ENCODE measurements at regions not wholly inside any gene's neighbourhood (a gene's known extent, or its start where the extent isn't known, plus 50 kb on each side); places are given as distances from the start of the nearest gene placed in this dataset.

DNA sequence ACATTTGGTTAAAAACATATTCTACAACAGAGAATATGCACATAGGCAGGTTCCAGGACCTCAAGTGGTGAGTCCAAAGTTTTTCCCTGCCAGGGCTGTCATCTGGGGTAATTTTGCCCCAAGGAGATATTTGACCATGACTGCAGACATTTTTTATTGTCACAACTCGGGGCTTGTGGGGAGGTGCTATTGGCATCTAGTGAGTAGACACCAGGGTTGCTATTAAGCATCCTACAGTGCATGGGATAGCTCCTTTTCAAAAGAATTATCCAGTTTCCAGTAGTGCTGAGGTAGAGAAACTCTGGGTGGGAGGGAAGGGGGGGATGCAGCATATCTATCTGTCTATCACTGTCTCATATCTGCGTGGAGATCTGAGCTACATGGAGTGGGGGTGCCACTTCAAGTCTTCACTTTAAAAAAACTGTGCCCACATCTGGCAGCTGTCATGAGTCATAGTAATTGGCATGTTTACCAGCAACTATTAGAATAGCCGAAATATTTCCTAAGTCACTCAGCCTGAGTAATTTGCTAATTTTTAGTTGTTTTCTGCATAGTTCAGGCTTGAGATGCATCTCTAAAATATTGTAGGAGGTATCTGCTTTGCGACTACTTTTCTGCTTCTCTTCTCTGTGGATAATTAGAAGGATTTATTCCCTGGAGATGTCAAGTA lies 254.0 kb upstream of the RBMS1 start:
- CTCF ChIA-PET, result no interaction called here
- Histone ChIP-seq H4K20me1 (ENCODE audit: insufficient read depth) (no peaks in the 10 kb centered on the region), H3K9me2 (no peaks in the 10 kb centered on the region), H3K36me3 (replicated peaks in 1 of 2; ENCODE audit: control insufficient read depth in 1 of 2, insufficient read depth in 2 of 2, low read length in 1 of 2) (no peaks in the 10 kb centered on the region), H3K27ac (ENCODE audit: low read depth in 2 of 2, low read length in 1 of 2) (peak overlapping the region; percentile 66 to 79; a peak in 2 of 4 replicates), H3F3A (replicated peaks; ENCODE audit: insufficient read depth) (peaks cover 9% of the 10 kb centered on the region), H3K4me1 (ENCODE audit: control insufficient read depth in 1 of 2, insufficient read depth in 2 of 2, low read depth in 1 of 2, low read length in 1 of 2) (peaks cover 4 to 6% of the 10 kb centered on the region in 2 experiments; a peak in 2 of 4 replicates), H3K9me3 (no peaks in the 10 kb centered on the region), H3K27me3 (ENCODE audit: insufficient read depth) (no peaks in the 10 kb centered on the region), H3K9ac (no peak overlapping the region), H3K4me3 (ENCODE audit: low read depth in 2 of 2, low read length in 1 of 2) (no peak overlapping the region), H3K4me2 (peak overlapping the region; percentile 48), H3K79me2 (ENCODE audit: insufficient read depth) (no peaks in the 10 kb centered on the region), H2AFZ (ENCODE audit: low read depth) (no peak overlapping the region)
- TF ChIP-seq NFIC (IDR thresholded peaks at IDR 0.05; ENCODE audit: borderline replicate concordance), result peak; percentile 76
- no peak for TF ChIP-seq FOXJ3 (CRISPR knock-in tag; IDR thresholded peaks at IDR 0.05)
- TF ChIP-seq SIN3A (IDR thresholded peaks at IDR 0.05; ENCODE audit: borderline replicate concordance, low read depth, low read length), result peak; percentile 65; the same call in 1 of the 2 replicates
- no peak for TF ChIP-seq GATA2 (CRISPR knock-in tag; IDR thresholded peaks at IDR 0.05)
- peak; percentile 96 for TF ChIP-seq JUND (IDR thresholded peaks at IDR 0.05)
- peak; percentile 64; the same call in 1 of the 2 replicates for TF ChIP-seq POLR2AphosphoS5 (IDR thresholded peaks at IDR 0.05; ENCODE audit: low read depth, low read length)
- no peak for TF ChIP-seq EZH2phosphoT487 (IDR thresholded peaks at IDR 0.05; ENCODE audit: borderline replicate concordance, low read depth)
- TF ChIP-seq MEF2A (IDR thresholded peaks at IDR 0.05; ENCODE audit: borderline replicate concordance, low read depth), result peak; percentile 81
- TF ChIP-seq FOXM1 (IDR thresholded peaks at IDR 0.05; ENCODE audit: low read depth), result peak; percentile 68; the same call in 1 of the 2 replicates
- TF ChIP-seq CHD2 (IDR thresholded peaks at IDR 0.05; ENCODE audit: low read length, partially characterized antibody), result no peak
- peak; percentile 94 for TF ChIP-seq FOSL2 (IDR thresholded peaks at IDR 0.05; ENCODE audit: borderline replicate concordance, low read depth)
- 0 out of 2 replicates have a peak, but pooled peaks have one; percentile 44 for TF ChIP-seq ZBTB33 (IDR thresholded peaks at IDR 0.05; ENCODE audit: borderline replicate concordance, low read depth)
- TF ChIP-seq TEAD4 (IDR thresholded peaks at IDR 0.05; ENCODE audit: borderline replicate concordance, insufficient read depth), result peak; percentile 94
- peak; percentile 56; the same call in 1 of the 2 replicates for TF ChIP-seq RXRA (IDR thresholded peaks at IDR 0.05; ENCODE audit: borderline replicate concordance, low read depth)
- TF ChIP-seq EP300 (IDR thresholded peaks at IDR 0.05; ENCODE audit: borderline replicate concordance in 1 of 2, low read depth in 1 of 2, low read length in 1 of 2), result peak; percentile 46 to 94; a peak in 3 of 4 replicates
- no peak for TF ChIP-seq RCOR1 (IDR thresholded peaks at IDR 0.05; ENCODE audit: low read length)
- no peak for TF ChIP-seq TAF1 (IDR thresholded peaks at IDR 0.05; ENCODE audit: borderline replicate concordance, low read depth, low read length)
- peak; percentile 98 for TF ChIP-seq TCF12 (IDR thresholded peaks at IDR 0.05)
- no peak for TF ChIP-seq MXI1 (IDR thresholded peaks at IDR 0.05; ENCODE audit: low read depth, low read length)
- TF ChIP-seq PBX3 (IDR thresholded peaks at IDR 0.05), result peak; percentile 95
- POLR2A ChIA-PET, result no interaction called here
- DNase-seq, result no peak
- WGBS (ENCODE audit: low lambda C conversion rate), result 2% methylated on average over 4 of the region's 4 CpGs

Data from SK-N-SH (cell line).